Stimulated activated CD8-positive, alpha-beta memory T cell treated with anti-CD3 and anti-CD28 coated beads, Interleukin-7, amount 100 ng/mL, for 1 hour (primary cell): ENCODE measurements at regions not wholly inside any gene's neighbourhood (a gene's known extent, or its start where the extent isn't known, plus 50 kb on each side); places are given as distances from the start of the nearest gene placed in this dataset.

Experiments
- DNase-seq, 2 donors: peaks; one replicate each; pipeline ENCODE4 v3.0.0-alpha.2; 2020; ENCODE audit warnings: low read depth in 2 of 2

GRCh38 chr2:144242311-144242710, 277.6 kb downstream of the ZEB2 start:
- DNase-seq, result no peak

GRCh38 chr2:144241801-144242200, 278.1 kb downstream of the ZEB2 start:
- DNase-seq, result no peak

- no peak for DNase-seq
These were observed 279.1 kb downstream of the ZEB2 start for GRCh38 chr2:144240656-144241339.

- no peak for DNase-seq
These were observed 280.2 kb downstream of the ZEB2 start for GRCh38 chr2:144239726-144240125.

GRCh38 chr2:144239306-144239705, 280.6 kb downstream of the ZEB2 start:
- no peak for DNase-seq

- DNase-seq, result no peak
These were observed 281.9 kb downstream of the ZEB2 start for GRCh38 chr2:144237830-144238627.

- no peak for DNase-seq
These were observed 282.8 kb downstream of the ZEB2 start for GRCh38 chr2:144237108-144237507.

GRCh38 chr2:144235050-144235449, 284.9 kb downstream of the ZEB2 start:
- no peak for DNase-seq

- no peak for DNase-seq
These were observed 285.4 kb downstream of the ZEB2 start for GRCh38 chr2:144234542-144234871.

GRCh38 chr2:144233733-144234541, 286.0 kb downstream of the ZEB2 start:
- no peak for DNase-seq

GRCh38 chr2:144233317-144233716, 286.6 kb downstream of the ZEB2 start:
- no peak for DNase-seq

- no peak for DNase-seq
These were observed 289.4 kb downstream of the ZEB2 start for GRCh38 chr2:144230448-144231085.

- DNase-seq, result no peak
These were observed 289.9 kb downstream of the ZEB2 start for GRCh38 chr2:144230033-144230432.

- no peak for DNase-seq
These were observed 290.6 kb downstream of the ZEB2 start for GRCh38 chr2:144229296-144229695.

GRCh38 chr2:144227427-144228105, 292.4 kb downstream of the ZEB2 start:
- no peak for DNase-seq

- no peak for DNase-seq
These were observed 294.8 kb downstream of the ZEB2 start for GRCh38 chr2:144225076-144225475.

GRCh38 chr2:144224472-144224871, 295.4 kb downstream of the ZEB2 start:
- DNase-seq, result no peak

GRCh38 chr2:144219979-144220378, 299.9 kb downstream of the ZEB2 start:
- no peak for DNase-seq

GRCh38 chr2:144217853-144218633, 301.9 kb downstream of the ZEB2 start:
- DNase-seq, result no peak
